HuH-7 (cell line): ENCODE measurements at regions not wholly inside any gene's neighbourhood (a gene's known extent, or its start where the extent isn't known, plus 50 kb on each side); places are given as distances from the start of the nearest gene placed in this dataset.
"Not testable (repeated sequence)": the region's sequence is repeated elsewhere in the genome, so short reads cannot be mapped to it uniquely, and the experiment has no call there.

ENCODE experiments used
- DNase-seq: peaks from one replicate; pipeline ENCODE4 v3.0.0; 2011; ENCODE audit warnings: low spot score

- DNase-seq, result no peak
These were observed 253.9 kb downstream of the AGTPBP1 start for GRCh38 chr9:85487872-85488271.

GRCh38 chr9:85484235-85484634 is 257.5 kb downstream of the AGTPBP1 start:
- DNase-seq, result no peak

GRCh38 chr9:85483208-85483607 is 258.5 kb downstream of the AGTPBP1 start:
- DNase-seq, result no peak

GRCh38 chr9:85479305-85479704 is 262.4 kb downstream of the AGTPBP1 start:
- no peak for DNase-seq

GRCh38 chr9:85478847-85479246 is 262.9 kb downstream of the AGTPBP1 start:
- no peak for DNase-seq

GRCh38 chr9:85474896-85475295 is 266.9 kb downstream of the AGTPBP1 start:
- not testable (repeated sequence) for DNase-seq

GRCh38 chr9:85471791-85472190 is 270.0 kb downstream of the AGTPBP1 start:
- no peak for DNase-seq

GRCh38 chr9:85469041-85469440 is 272.7 kb downstream of the AGTPBP1 start:
- DNase-seq, result no peak

GRCh38 chr9:85466834-85467233 is 274.9 kb downstream of the AGTPBP1 start:
- no peak for DNase-seq

- not testable (repeated sequence) for DNase-seq
These were observed 283.5 kb downstream of the AGTPBP1 start for GRCh38 chr9:85458114-85458864.

GRCh38 chr9:85453850-85454249 is 287.9 kb downstream of the AGTPBP1 start:
- DNase-seq, result no peak

GRCh38 chr9:85452841-85453240 is 288.9 kb downstream of the AGTPBP1 start:
- DNase-seq, result no peak

GRCh38 chr9:85451680-85452079 is 290.1 kb downstream of the AGTPBP1 start:
- DNase-seq, result no peak

GRCh38 chr9:85445887-85446286 is 295.9 kb downstream of the AGTPBP1 start:
- no peak for DNase-seq

- no peak for DNase-seq
These were observed 297.5 kb downstream of the AGTPBP1 start for GRCh38 chr9:85444243-85444642.

- no peak for DNase-seq
These were observed 298.6 kb downstream of the AGTPBP1 start for GRCh38 chr9:85443190-85443598.

GRCh38 chr9:85439791-85440190 is 302.0 kb downstream of the AGTPBP1 start:
- no peak for DNase-seq

- not testable (repeated sequence) for DNase-seq
These were observed 307.8 kb downstream of the AGTPBP1 start for GRCh38 chr9:85433956-85434355.

- not testable (repeated sequence) for DNase-seq
These were observed 308.2 kb downstream of the AGTPBP1 start for GRCh38 chr9:85433551-85433950.

GRCh38 chr9:85433046-85433445 is 308.7 kb downstream of the AGTPBP1 start:
- DNase-seq, result no peak

- DNase-seq, result no peak
These were observed 309.2 kb downstream of the AGTPBP1 start for GRCh38 chr9:85432599-85432998.

- DNase-seq, result no peak
These were observed 310.2 kb downstream of the AGTPBP1 start for GRCh38 chr9:85431339-85432102.

GRCh38 chr9:85430659-85431338 is 311.0 kb downstream of the AGTPBP1 start:
- DNase-seq, result no peak
